Limb (tissue), 2 donors: ENCODE measurements at regions not wholly inside any gene's neighbourhood (a gene's known extent, or its start where the extent isn't known, plus 50 kb on each side); places are given as distances from the start of the nearest gene placed in this dataset.
"Not testable (repeated sequence)": the region's sequence is repeated elsewhere in the genome, so short reads cannot be mapped to it uniquely, and the experiment has no call there.

Experiments
- DNase-seq, 2 donors: peaks; one replicate each; pipeline ENCODE4 v3.0.0-alpha.2; 2016; ENCODE audit errors: extremely low spot score in 2 of 2

- peak in 1 of 2 donors; percentile 73 for DNase-seq
Observed at GRCh38 chr9:129415942-129416651, 204.8 kb downstream of the C9orf50 start.

DNA sequence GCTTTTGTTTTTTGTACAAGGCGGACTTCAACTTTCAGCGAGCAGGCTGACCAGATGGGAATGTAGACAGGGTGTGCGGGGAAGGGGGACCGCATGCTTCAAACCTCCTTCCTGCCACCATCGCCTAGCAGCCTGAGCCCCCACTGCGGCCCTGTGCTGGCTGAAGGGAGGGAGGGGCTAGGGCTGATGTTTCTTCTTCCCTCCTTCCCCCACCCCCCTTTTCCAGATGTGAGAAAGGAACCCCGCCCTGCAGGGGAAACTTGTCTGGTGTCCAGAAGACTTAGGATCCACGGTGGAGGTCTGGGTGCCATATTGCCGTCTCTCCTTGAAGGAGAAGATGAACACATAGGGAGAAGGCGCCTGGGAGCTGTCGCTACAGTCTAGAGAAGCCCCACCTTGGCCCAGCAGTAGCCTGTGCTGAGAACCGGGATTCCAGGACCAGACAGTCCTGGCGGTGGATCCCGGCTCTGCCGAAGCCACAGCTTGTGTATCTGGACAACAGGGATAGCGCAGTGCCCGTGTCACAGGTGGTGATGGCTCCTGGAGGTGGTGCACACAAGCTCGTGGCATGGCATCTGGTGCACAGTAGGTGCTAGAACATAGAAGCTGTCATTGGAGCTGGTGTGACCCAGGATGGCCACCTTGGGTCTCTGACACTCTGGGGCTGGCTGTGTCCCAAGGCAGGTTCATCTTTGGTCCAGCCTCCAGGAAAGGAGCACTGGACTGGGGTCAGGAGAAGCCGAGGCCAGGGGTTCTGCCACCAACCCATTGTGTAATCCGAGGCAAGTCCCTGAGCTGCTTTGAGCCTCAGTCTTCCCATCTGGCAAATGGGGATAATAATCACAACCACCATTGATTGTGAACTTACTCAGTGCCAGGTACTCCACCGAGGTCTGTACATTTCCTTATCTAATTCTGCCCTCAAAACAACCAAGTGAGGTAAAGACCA, 205.6 kb downstream of the C9orf50 start:
- DNase-seq: peak in 1 of 2 donors; percentile 79

DNA sequence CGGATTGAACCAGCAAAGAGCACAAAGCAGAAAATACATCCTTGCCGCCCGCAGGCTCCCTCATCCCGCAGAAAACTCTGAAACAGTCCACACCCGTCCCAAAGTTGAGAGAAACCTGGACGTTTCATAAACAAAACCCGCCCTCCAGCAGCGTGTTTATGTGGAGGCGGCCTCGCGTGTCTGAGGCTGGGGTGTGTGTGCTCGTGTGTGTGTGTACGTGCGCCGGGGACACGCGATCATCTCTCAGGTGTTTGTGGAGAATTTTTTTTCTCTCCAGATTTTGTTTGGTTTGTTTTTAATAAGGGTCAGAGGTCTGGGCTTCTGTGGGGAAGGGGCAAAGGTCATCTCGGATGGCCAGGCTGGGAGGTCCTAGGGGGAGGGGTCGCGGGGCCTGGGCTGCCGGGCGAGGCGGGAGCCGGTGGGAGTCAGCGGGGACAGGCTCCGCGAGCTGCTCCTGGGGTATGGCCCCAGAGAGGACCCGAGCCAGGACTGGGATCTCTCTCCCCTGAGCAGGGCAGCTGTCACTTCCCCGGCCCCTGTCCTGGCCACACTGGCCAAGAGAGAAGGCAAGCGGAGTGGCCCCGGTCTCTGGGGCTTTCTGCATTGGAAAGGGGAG, 206.4 kb downstream of the C9orf50 start:
- DNase-seq: no peak

GRCh38 chr9:129413537-129414376, 207.1 kb downstream of the C9orf50 start:
- peak; percentile 97 to 99 for DNase-seq

DNA sequence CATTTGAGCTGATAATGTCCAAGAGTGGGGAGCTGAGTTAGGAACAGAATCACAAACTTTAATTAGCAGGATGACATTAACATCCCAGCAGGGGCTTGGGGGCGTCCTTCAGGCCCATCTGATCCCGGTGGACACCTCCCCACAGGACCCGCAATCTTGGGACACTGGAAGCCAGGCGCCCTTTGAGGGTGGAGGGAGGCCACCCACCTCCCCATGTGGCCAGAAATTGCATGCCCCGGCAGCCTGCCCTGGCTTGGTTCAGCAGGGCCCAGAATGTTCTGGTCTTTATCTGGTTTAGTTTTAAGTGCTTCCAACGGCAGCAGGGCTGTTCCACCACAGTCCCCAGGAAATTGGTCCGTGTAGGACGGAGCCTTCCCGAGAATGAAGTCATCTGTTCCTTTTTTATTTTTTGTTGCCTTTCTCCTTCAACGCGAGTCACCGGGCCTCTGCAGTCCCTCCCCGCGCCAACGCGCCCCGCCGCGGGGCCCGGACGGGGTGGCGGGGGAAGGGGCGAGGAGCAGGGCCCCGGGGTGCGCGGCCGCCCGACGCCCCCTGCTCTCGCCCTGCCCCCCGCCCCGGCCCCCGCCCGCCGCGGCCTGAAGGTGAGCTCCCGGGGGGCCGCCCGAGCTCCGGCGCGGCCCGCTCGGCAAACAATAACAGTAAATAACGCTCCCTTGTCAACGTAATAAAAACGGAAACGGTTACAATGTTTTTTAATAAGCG, 207.9 kb downstream of the C9orf50 start:
- peak; percentile 71 to 82 for DNase-seq

- not testable (repeated sequence) for DNase-seq
Observed at GRCh38 chr9:129412176-129412813, 208.6 kb downstream of the C9orf50 start.

- no peak for DNase-seq
Observed at GRCh38 chr9:129411501-129412175, 209.3 kb downstream of the C9orf50 start.

DNA sequence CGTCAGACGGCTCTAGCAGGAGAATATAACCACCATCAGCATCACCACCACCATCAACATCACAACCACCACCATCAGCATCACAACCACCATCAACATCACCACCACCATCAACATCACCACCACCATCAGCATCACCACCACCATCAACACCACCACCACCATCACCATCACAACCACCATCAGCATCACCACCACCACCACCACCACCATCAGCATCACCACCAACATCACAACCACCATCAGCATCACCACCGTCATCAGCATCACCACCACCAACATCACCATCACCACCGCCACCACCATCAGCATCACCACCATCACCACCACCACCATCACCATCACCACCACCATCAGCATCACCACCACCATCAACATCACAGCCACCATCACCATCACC, 210.7 kb downstream of the C9orf50 start:
- no peak for DNase-seq

DNA sequence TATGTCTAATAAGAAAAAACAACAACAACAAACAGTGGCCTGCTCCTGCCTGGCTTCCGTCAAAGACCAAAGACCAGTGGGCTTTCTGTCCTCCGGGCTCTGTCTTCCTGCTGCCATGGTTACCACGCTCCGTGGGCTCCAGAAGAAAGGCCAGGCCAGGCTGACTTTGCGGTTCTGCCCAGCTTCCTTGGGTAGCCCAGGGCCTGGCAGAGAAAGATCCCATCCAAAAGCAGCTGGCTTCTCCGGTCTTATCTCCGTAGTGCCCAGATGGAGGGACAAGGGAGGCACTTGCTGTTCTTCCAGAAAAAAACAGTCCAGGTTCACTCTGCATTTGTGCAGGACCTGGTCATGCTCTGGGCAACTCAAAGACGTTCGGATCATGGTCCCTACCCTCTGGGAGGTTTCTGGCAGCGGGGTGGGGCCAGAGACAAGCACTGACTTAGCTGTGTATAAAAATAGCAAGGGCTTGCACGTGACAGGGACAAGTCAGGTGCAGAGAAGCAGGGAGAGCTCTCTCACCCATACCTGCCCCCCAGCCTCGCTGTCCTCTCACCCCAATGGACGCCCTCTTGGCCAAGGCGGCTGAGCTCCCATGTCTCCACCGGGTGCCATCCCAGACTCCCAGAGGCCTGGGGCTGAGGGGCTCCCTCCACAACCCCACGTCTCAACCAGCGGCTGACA, 212.2 kb downstream of the C9orf50 start:
- no peak for DNase-seq

GRCh38 chr9:129407905-129408452, 212.9 kb downstream of the C9orf50 start:
- no peak for DNase-seq

- no peak for DNase-seq
Observed at GRCh38 chr9:129406278-129407225, 214.3 kb downstream of the C9orf50 start.

DNA sequence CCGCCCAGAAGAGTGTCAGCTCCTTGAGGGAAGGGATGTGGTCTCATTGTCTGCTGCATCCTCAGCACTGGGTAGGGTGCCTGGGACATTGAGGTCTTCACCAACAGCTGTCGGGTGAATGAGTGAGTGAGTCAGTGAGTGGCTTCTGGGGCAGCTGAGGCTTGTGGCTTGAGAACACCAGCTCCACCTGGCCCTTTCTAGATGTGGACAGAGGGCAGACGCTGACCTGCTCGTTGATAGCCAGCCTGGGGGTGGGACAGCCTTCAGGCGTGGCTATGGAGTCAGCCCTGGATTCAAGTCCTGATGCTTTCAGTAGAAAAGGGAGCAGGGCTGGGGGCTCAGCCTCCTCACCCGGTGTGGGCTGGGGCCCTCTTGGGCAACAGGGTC, 215.1 kb downstream of the C9orf50 start:
- no peak for DNase-seq

DNA sequence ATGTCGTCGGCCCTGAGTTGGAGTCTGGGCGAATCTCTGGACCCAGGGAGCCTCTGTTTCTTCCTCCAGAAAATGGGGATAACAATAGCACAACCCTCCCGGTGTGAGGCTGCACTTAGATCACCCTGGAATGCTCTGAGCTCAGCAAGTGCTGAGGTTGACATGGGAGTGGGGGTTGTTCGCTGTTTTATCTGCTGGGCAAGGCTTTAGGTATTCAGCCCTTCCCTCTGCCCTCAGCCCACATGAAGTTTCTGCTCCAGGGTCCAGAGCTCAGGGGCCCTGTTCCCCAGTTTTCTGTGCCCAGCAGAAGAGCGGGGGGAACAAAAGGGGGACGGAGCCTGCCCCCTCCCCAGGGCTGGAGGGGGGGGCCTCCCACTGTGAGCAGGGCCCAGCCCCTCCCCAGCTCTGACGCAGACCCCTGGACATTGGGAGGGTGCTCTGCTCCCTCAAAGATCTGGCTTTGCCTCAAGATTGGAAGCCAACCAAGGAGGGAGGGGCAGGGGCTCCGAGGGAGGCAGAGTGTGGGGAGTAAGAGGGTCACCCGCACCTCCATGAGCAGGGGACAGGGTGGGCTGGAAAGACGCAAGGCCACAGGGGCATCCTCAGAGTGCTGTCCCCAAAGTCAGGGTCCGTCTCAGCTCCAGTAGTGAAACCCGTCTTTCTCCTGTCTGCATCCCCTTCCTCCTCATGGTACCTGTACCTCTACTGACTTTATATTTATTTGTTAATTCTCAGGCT, 215.6 kb downstream of the C9orf50 start:
- no peak for DNase-seq

DNA sequence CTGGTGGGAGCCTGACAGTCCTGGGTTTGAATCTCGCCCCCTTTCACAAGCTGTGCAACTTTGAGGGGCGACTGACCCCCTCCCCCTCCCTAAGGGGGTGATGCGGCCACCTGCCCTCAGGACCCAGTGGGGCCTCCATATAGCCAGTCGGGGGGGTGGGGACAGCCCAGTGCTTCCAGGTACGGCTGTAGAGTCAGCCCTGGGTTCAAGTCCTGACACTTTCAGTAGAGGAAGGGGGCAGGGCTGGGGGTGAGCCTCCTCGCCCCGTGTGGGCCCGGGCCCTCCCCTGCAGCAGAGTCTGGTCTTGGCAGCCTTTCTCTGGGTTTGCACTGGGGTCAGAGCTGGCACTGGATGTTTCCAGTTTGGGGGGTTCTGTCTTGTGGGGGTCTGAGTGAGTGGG, 216.3 kb downstream of the C9orf50 start:
- no peak for DNase-seq

DNA sequence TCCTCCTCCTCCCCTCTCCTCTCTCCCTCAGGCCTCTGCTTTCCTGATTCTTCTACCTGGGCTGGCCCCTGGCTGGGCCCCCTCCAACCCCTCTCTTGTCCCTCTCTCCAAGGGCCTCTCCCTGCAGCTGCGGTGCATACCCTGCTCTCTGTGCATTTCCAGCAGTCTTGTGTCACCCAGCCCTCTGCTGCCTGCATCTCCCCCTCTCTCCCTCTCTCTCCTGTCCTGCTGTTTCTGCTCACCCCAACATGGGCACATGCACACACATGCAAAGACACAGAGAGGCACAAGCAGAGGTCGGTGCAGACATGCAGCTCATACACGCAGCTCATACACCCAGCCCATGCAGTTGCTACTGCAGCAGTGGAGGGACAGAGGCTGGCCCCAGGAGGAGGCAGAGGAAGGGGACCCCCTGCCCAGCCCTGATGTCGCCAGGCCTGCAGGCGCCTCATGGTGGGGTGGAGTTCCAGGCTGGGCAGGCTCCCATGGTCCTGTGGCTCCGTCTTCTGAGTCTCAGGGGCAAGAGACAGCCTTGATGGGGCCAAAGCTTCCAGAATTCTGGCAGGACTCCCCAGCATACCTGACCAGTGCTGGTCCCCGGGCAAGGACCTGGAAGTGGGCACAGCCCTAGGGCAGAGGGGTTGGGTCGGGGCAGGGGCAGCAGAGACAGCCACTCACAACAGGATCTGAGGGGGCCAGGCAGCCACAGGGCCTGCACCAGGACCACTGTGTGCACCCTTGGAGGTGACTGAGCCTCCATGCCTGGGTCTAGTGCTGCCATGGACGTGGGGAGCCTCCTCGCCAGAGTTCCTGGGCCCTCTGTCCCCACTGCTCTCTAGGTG, 216.9 kb downstream of the C9orf50 start:
- no peak for DNase-seq
